GM12878 (cell line): ENCODE measurements at regions not wholly inside any gene's neighbourhood (a gene's known extent, or its start where the extent isn't known, plus 50 kb on each side); places are given as distances from the start of the nearest gene placed in this dataset.

Experiments
- CEBPB ChIP-seq, 2 experiments: fragments of 150-350 bp in 1 of 2; IDR thresholded peaks; 2 replicates each; pipeline ENCODE4 v1.6.1; 2012 to 2014; ENCODE audit warnings: low read depth in 2 of 2, low read length in 2 of 2, borderline replicate concordance in 1 of 2, inconsistent platforms in 1 of 2
- E2F4 ChIP-seq: IDR thresholded peaks from 2 replicates; pipeline ENCODE4 v1.6.1; 2012; ENCODE audit warnings: low read depth, low read length, improper control_type of control experiment
- EP300 ChIP-seq, 2 experiments: fragments of 150-350 bp in 1 of 2; IDR thresholded peaks; 2 replicates each; pipeline ENCODE4 v1.6.1; 2011 to 2012; ENCODE audit warnings: low read depth in 2 of 2, low read length in 2 of 2, borderline replicate concordance in 1 of 2, improper control_type of control experiment in 1 of 2, inconsistent platforms in 1 of 2; ENCODE audit not compliant: control insufficient read depth in 1 of 2
- GABPA ChIP-seq: IDR thresholded peaks from 2 replicates; pipeline ENCODE4 v1.6.1; 2014; ENCODE audit warnings: antibody characterized with exemption, low read depth, mild to moderate bottlenecking, inconsistent platforms
- POLR2AphosphoS5 ChIP-seq: IDR thresholded peaks from 2 replicates; pipeline ENCODE4 v1.6.1; 2011; ENCODE audit warnings: mild to moderate bottlenecking, low read length, inconsistent platforms
- USF1 ChIP-seq: IDR thresholded peaks from 2 replicates; pipeline ENCODE4 v1.6.1; 2011; ENCODE audit warnings: borderline replicate concordance, low read depth, mild to moderate bottlenecking, moderate library complexity, mixed read lengths, low read length; ENCODE audit not compliant: insufficient read depth; ENCODE audit errors: extremely low read length

GRCh38 chr16:16992975-16993765 is 477.6 kb downstream of the XYLT1 start:
- no peak for TF ChIP-seq USF1
- TF ChIP-seq POLR2AphosphoS5: no peak
- no peak for TF ChIP-seq GABPA
- TF ChIP-seq CEBPB (IDR thresholded peaks at IDR 0.05; ENCODE audit: borderline replicate concordance in 1 of 2, low read depth in 2 of 2, low read length in 2 of 2): no peak
- TF ChIP-seq EP300 (IDR thresholded peaks at IDR 0.05; ENCODE audit: borderline replicate concordance in 1 of 2, control insufficient read depth in 1 of 2, low read depth in 2 of 2, low read length in 2 of 2): no peak
- TF ChIP-seq E2F4: no peak
